ENCODE measurements at regions not wholly inside any gene's neighbourhood (a gene's known extent, or its start where the extent isn't known, plus 50 kb on each side); places are given as distances from the start of the nearest gene placed in this dataset.

DNA sequence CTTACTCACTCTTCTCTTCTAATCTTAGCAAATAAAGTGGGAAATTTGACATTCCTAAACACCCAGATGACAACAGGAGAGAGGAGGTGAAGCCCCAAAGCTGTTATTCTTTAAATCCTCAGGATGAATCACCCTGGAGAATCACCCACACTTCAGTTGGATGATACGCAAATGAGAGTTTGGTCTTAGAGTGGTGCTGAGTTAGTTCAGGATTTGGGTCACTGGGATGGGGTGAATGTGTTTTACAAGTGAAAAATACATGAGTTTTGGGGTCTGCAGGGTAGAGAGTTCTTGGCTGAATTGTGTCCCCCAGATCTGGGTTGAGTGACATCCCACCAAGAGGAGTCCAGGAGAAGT, 117.2 kb downstream of the GGTLC2 start:
- H3K27me3 ChIP-seq, result no peaks in the 10 kb centered on the region
- no peak overlapping the region for H3K27ac ChIP-seq

DNA sequence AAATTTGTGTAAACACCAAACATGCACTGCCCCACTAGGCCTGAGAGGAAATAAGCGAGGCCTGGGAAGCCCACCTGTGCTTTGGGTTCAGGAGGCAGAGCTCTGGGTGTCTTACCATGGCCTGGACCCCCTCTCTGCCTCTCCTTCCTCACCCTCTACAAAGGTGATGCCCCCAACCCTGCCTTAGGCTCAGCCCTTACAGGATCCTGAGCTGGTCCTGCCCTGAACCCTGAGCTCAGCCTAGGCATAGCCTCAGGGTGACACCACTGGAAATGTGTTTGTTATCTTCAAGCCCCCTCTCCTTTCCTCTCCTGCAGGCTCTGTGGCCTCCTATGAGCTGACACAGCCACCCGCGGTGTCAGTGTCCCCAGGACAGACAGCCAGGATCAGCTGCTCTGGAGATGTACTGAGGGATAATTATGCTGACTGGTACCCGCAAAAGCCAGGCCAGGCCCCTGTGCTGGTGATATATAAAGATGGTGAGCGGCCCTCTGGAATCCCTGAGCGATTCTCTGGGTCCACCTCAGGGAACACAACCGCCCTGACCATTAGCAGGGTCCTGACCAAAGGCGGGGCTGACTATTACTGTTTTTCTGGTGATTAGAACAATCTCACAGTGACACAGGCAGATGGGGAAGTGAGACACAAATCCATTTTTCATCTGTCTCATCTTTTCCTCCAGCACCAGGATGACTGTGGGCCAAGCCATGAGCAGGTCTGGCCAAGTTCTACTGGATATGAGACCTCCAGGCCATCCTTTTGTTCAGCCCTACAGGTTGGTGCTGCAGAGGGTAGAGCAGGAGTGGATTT, 117.8 kb downstream of the GGTLC2 start:
- Histone ChIP-seq H3K36me3 (no peaks in the 10 kb centered on the region), H3K27me3 (no peaks in the 10 kb centered on the region), H3K4me3 (no peak overlapping the region), H3K9me3 (no peaks in the 10 kb centered on the region), H3K27ac (no peak overlapping the region), H3K4me1 (no peaks in the 10 kb centered on the region)
- TF ChIP-seq, protein P1, sequence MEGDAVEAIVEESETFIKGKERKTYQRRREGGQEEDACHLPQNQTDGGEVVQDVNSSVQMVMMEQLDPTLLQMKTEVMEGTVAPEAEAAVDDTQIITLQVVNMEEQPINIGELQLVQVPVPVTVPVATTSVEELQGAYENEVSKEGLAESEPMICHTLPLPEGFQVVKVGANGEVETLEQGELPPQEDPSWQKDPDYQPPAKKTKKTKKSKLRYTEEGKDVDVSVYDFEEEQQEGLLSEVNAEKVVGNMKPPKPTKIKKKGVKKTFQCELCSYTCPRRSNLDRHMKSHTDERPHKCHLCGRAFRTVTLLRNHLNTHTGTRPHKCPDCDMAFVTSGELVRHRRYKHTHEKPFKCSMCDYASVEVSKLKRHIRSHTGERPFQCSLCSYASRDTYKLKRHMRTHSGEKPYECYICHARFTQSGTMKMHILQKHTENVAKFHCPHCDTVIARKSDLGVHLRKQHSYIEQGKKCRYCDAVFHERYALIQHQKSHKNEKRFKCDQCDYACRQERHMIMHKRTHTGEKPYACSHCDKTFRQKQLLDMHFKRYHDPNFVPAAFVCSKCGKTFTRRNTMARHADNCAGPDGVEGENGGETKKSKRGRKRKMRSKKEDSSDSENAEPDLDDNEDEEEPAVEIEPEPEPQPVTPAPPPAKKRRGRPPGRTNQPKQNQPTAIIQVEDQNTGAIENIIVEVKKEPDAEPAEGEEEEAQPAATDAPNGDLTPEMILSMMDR (IDR thresholded peaks at IDR 0.05), result no peak
- TF ChIP-seq POLR2A (IDR thresholded peaks at IDR 0.05), result no peak
- DNase-seq, result no peak

More for the DNA sequence above, 117.2 kb downstream of the GGTLC2 start:
- TF ChIP-seq POLR2A (IDR thresholded peaks at IDR 0.05), result no peak
- TF ChIP-seq, protein P1 (IDR thresholded peaks at IDR 0.05), result no peak
- no peaks in the 10 kb centered on the region for H3K36me3 ChIP-seq
- H3K4me3 ChIP-seq, result no peak overlapping the region
- H3K4me1 ChIP-seq, result no peaks in the 10 kb centered on the region
- DNase-seq, result no peak
- H3K9me3 ChIP-seq, result no peaks in the 10 kb centered on the region

DNA sequence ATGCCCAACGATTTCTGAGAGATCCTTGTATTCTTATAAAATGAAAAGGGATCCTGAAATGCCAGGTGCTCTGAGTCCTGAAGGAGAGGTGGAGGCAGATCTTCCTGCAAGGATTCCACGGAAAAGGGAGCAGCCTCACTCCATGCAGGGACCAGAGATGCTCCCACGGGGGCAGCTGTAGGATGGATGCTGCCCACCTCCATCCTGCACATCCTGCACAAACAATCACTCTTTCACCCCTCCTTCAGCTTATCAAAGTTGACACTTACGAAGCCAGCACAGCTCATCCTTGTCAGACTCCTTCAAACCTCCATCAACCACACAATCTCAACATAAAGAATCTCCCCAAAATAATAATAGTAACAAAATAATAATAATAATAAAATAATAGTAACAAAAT, 119.1 kb downstream of the GGTLC2 start:
- TF ChIP-seq, protein P1 (IDR thresholded peaks at IDR 0.05), result no peak
- no peak for TF ChIP-seq POLR2A (IDR thresholded peaks at IDR 0.05)
- no peak overlapping the region for H3K27ac ChIP-seq
- no peak overlapping the region for H3K4me3 ChIP-seq
- no peaks in the 10 kb centered on the region for H3K27me3 ChIP-seq
- no peak for DNase-seq
- no peaks in the 10 kb centered on the region for H3K4me1 ChIP-seq
- H3K36me3 ChIP-seq, result no peaks in the 10 kb centered on the region
- no peaks in the 10 kb centered on the region for H3K9me3 ChIP-seq

DNA sequence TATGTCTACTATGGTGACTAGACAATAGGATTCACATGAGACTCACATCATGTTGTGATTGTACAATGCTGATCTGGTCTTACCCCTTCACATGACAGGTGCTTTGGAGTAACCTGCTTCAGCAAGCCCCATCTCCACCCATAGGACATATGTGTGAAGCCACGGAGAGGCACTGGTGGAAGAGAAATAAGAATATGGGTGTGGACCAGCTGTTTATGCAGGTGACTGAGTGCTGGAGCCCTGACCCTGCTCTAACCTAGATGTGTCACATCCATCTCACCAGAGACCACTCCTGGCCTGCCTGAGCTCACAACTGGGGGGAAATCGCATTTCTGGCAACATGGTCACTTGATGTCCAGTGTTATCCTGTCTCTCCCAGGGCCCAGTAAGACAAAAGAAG, 119.7 kb downstream of the GGTLC2 start:
- no peaks in the 10 kb centered on the region for H3K4me1 ChIP-seq
- H3K36me3 ChIP-seq, result no peaks in the 10 kb centered on the region
- no peaks in the 10 kb centered on the region for H3K27me3 ChIP-seq
- no peaks in the 10 kb centered on the region for H3K9me3 ChIP-seq
- H3K27ac ChIP-seq, result no peak overlapping the region
- no peak for DNase-seq
- TF ChIP-seq, protein P1 (IDR thresholded peaks at IDR 0.05), result no peak
- H3K4me3 ChIP-seq, result no peak overlapping the region

DNA sequence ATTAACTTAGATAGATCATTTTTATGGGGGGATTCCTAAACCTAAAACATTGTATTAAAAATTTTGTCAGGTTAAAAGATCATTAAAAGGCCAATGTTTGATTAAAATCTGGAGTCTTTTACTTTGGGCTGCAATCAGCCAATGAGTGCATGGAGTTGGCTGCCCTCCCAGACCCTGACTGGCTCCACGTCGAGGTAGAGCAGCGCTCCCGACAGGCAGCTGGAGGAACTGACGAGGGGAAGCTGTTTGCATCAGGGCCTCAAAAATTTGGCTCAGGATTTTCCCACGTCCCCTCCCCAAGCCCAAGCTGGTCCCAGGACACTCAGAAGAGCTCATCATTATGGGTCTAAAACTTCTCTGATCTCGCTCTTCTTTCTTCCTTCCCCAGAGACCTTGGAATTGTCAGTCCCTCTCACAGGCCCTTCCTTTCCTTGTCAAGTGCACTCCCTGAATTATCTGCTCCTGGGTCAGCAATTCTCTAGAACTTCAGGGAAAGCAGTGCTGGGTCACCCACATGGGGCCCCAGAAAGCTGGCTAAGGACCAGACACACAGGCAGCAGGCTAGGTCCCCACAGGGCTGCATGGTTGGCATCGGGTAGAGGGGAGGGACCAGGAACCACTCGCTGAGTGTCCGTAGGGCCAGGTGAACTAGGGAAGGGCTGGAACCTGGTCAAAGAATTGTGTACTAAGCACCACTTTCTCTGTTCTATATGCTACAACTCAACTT, 119.6 kb upstream of the IGLL5 start:
- H3K27ac ChIP-seq, result no peak overlapping the region
- no peak for DNase-seq
- no peaks in the 10 kb centered on the region for H3K36me3 ChIP-seq
- no peaks in the 10 kb centered on the region for H3K27me3 ChIP-seq
- no peaks in the 10 kb centered on the region for H3K4me1 ChIP-seq
- no peaks in the 10 kb centered on the region for H3K9me3 ChIP-seq
- TF ChIP-seq, protein P1 (IDR thresholded peaks at IDR 0.05), result no peak
- H3K4me3 ChIP-seq, result no peak overlapping the region

Measured in Peyer's patch (tissue), 4 donors.